Activated CD8-positive, alpha-beta memory T cell treated with anti-CD3 and anti-CD28 coated beads for 1 hour (primary cell): ENCODE measurements at regions not wholly inside any gene's neighbourhood (a gene's known extent, or its start where the extent isn't known, plus 50 kb on each side); places are given as distances from the start of the nearest gene placed in this dataset.

Experiments
- DNase-seq, 2 donors: peaks; one replicate each; pipeline ENCODE4 v3.0.0-alpha.2; 2020; ENCODE audit warnings: low read depth in 1 of 2; ENCODE audit errors: extremely low read depth in 1 of 2

DNA sequence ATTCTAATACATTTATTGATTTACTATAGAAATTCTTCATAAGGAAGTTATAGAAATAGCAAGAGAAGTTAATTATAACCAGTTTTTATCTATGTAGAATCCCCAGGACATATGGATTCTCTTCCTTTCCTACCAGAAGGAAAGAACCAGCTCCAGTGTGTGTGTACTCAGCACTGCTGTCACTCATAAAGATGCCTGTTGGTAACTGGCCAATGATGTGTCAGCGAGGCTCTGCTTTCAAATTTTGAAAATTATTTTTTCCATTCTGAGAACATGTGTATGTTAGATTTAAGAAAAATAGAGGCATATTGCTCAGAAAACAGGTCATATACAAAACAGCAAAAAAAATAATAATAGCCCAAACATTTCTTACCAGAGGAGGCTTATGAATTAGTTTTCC is 814.8 kb upstream of the IGFBP7 start:
- DNase-seq, result no peak

DNA sequence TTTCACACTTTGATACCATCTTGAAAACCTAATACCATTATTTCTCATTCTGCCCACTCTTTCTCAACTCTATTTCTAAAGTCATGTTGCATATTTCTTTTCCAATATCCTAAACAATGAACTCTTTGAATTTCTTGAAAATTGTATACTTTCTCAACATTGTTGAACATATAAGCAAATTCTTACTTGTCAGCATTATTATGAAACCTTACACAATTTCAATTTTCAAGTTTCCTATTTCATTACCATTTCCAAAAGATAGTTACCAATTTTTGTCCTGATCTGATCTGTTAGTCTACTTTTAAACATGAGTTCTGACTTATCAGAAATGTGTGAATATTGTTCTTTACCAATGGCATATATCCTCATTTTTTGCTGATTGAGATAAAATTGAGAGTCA is 806.3 kb upstream of the IGFBP7 start:
- no peak for DNase-seq

- DNase-seq, result no peak
Observed at GRCh38 chr4:57911203-57911602, 801.0 kb upstream of the IGFBP7 start.

DNA sequence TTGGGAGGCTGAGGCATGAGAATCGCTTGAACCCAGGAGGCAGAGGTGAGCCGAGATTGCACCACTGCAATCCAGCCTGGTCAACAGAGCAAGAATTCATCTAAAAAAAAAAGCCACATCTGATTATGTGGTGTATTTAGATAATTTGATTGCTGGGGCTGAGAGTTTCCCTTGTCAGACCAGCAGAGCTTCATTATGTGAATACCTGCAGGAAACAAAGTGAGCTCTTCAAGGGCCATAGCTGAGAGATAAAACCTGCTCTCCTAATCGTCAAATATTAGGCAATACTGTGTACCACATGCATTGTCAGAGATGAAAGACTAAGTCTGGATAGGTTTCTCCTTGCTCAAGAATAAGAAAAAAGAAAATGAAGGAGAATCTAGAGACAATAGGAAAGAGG is 800.0 kb upstream of the IGFBP7 start:
- no peak for DNase-seq

GRCh38 chr4:57905965-57906364 is 795.8 kb upstream of the IGFBP7 start:
- no peak for DNase-seq

DNA sequence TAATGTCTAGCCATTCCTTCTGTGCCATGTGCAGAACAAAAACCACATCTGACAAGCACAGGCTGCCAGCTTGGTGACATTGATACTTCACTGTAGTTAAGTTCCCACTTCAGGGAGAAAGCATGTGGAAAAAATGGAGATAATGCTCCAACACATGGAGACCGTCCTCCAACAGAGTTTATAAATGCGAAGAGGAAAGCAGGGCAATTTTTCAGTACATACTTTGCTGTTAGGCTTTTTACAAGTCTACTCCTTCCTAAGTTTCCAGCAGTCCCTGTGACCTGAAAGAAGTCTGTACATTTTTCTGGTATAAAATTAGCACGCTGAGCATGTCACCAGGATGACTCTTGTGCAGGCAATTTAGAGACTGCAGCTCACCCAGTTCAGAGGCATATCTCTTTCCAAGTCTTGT is 766.9 kb upstream of the IGFBP7 start:
- DNase-seq, result no peak

DNA sequence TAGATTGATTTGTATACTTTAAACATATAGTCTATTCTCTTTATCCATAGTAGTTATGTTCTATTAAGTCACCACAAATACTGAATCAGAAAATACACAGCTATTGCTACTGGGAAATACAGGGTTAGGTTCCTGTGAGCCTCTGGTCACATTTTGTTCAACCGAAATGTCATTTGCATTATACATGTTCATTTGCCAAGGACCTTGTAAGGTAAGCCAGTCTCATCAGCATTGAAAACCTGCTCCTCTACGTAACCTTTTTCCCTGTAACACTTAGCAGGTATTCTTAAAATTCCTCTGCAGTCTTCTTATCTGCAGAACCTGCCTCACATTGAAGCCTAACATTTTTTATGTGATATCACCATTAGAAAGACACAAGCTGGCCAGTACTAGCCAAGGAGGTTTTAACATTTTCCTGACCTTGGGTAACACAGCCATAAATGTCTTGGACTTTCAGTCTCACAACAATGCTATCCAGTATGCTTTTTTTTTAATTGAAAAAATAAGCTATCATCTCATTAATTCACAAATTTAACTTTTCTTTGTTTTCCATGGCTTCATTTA is 765.7 kb upstream of the IGFBP7 start:
- no peak for DNase-seq

GRCh38 chr4:57866468-57867171 is 756.4 kb upstream of the IGFBP7 start:
- DNase-seq, result no peak

DNA sequence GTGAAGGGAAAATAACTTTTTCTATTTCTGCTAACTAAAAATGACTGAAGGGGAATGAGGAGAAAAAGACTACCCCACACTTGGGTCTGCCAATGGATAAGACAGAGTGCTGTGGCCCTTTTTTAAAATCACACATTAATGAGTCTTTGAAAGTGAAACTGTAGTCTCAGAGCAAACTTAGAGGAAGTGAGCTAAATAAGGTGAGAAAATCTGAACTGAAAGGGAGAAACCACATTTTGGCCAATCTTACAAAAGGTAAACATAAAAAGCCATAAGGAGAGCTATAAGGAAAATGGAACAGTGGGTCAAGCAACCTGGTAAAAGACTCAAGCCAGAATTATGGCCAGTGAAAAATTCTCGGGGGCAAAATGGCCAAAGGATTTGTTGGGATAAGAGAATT is 755.1 kb upstream of the IGFBP7 start:
- no peak for DNase-seq

DNA sequence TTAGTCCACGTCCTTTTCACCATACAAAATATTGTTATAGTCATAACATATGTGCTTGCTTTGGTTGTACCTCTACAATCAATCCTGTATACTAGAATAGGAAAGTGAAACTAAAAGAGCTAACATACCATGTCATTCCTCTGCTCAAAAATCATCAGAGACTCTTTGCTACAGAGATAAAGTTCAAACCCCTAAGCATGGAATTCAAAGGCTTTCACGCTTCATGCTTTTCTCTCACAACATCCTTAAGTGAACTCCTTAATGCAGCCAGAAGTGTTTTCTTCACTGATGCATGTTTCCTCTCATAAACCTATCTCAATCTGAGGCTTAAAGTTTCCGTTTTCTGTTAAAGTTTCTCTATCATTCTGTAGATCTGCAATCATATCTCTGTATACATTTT is 744.6 kb upstream of the IGFBP7 start:
- DNase-seq, result no peak

- no peak for DNase-seq
Observed at GRCh38 chr4:57850141-57850540, 740.0 kb upstream of the IGFBP7 start.

GRCh38 chr4:57832083-57832482 is 721.9 kb upstream of the IGFBP7 start:
- DNase-seq, result no peak

GRCh38 chr4:57789666-57790065 is 679.5 kb upstream of the IGFBP7 start:
- DNase-seq, result no peak

DNA sequence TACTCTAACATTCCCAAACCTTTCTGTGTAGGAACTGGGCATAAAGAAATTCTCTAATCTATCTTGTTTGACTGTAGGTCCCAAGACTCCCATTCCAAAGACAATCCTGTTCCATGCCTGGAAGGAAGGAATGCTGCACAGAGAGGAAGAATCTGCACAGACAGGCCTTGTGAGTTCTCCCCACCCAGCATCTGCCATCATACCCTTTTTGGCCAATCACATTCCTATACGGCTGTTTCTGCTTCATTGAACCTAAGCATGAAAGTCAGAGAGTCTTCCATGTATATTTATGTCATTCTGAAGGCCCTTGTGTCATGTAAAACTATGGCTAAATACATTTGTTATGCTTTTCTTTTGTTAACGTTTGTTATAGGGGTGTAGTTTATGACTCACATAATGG is 667.7 kb upstream of the IGFBP7 start:
- no peak for DNase-seq

DNA sequence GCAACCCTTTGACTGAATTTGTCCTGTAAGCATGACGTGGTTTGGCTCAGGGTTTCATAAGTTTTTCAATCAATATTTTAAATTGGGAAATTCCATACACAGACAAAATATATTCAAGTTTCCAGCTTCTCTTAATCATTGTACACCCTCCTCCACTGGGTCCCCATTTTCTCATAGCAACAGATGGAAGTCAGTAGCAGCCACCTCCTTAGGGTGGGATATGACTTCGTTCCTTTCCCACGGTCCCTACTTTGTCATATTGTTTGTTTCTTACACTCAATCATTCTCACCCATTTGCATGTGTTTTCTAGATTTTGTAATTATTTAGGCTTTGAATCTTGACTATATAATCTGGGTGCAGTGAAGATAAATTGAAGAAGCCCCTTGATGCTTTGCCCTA is 664.5 kb upstream of the IGFBP7 start:
- DNase-seq, result no peak

- no peak for DNase-seq
Observed at GRCh38 chr4:57774171-57774570, 664.0 kb upstream of the IGFBP7 start.

GRCh38 chr4:57766341-57766740 is 656.2 kb upstream of the IGFBP7 start:
- DNase-seq, result no peak

DNA sequence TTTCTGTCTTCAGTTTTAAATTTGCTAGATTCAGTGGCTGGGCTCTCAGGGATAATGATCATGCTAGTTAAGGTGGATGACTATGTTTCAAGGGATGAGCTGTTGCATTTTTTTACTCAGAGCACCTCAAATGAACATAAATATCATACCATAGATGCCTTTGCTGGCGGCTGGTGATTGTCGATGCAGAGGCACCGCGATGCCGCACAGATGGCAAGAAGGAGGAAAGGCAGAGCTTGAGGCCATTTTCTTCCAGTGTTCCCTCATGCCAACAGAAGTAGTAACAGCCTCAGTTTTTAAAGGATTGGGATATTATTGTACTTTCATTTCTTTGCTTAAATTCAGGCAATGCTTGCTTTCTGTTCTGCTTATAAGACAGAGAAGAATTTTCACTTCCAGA is 654.7 kb upstream of the IGFBP7 start:
- no peak for DNase-seq

DNA sequence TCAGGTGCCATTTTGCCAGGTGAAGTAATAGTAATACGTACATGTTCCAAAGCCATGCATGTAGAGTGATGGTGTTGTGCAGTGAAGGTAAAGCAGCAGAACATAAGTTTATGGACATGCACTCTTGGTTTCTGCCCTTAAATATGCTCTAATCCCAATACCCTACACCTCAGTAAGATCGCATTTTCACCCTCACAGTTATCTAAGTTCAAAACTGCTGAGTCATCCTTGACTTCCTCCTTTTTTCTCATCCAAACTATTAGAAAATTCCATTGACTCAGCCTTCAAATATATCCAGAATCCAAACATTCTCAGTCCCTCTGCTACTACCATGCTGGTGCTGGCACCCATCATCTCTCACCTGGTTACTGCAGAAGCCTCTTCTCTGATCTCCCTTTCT is 652.9 kb upstream of the IGFBP7 start:
- no peak for DNase-seq

DNA sequence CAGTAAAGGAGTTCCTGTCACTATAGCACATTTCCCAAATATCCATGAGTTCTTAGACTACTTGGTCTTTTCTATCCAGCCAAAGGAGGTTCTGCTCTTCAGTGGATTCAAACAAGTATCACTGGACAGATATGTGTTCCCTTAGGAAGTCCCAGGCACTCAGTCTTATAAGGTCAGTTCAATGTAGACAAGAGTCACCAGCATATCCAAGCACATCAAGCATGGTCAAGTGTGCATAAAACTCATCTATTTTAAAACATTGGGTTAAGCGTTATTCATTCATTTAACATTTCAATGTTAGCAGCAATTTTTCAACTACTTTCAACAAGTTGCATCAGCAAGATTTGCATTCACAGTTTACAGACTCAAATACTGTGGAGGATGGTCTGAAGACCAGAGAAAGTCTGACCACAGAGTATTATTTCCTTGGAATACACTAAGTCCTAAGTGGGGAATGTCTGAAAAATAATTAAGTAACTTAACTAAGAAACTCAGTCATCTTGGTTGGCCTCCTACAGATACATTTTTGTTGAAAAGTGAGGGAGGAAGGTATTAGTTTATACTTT is 630.5 kb upstream of the IGFBP7 start:
- no peak for DNase-seq

GRCh38 chr4:57736781-57737180 is 626.6 kb upstream of the IGFBP7 start:
- DNase-seq, result no peak

- DNase-seq, result no peak
Observed at GRCh38 chr4:57734104-57734670, 624.0 kb upstream of the IGFBP7 start.
